NCI-H526 (cell line): ENCODE measurements at regions not wholly inside any gene's neighbourhood (a gene's known extent, or its start where the extent isn't known, plus 50 kb on each side); places are given as distances from the start of the nearest gene placed in this dataset.

ENCODE experiments used
- DNase-seq, 2 experiments: peaks; one replicate each; lab custom pipeline; 2025; lab: John Stamatoyannopoulos, UW

DNA sequence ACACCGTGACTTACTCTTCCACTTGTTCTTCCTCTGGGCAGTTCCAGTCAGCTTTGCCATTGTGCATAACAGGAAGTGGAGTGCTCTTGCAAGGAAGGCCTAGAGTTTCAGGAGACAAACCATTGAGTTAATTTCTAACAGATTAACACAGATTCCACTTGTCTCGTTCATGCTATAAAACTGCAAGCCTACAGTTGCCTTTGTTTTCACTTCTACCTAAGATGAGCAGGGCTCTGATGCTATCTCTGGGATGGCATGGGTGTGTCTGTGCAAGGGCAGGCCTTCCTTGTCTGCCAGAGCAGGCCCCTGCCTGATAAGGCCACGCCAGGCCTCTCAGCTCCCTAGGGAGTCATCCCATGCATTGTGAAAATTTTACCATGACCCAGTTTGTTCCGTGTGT is 67.7 kb upstream of the PGRMC2 start:
- peak; percentile 58 to 74 for DNase-seq

DNA sequence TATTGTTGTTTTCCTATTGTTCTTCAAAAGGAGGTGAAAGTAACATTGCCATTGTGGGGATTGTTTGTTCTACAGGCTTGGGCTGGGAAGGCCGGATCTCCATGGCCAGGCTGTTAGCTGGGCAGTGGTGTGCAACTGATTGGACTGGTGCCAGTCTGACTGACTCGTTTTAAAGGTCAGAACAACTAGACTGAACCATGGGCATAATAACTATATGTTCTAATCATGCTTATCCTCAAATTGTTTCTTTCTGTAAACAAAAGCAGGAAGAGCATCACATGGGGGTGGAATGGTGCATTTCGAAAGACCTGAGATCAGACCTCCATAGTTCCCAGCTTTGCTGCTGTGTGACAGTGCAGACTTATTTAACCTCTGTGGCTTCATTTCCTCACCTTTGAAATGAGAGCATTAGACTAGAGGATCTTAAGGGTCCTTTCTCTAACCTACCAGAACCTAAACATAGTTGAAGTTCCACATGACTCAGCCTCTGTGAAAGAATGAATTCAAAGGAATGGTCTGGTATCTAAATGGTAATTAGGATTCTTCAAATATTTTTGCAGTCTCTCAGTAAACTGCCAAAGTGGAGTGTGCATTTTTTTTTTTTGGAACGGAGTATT is 66.7 kb upstream of the PGRMC2 start:
- no peak for DNase-seq

DNA sequence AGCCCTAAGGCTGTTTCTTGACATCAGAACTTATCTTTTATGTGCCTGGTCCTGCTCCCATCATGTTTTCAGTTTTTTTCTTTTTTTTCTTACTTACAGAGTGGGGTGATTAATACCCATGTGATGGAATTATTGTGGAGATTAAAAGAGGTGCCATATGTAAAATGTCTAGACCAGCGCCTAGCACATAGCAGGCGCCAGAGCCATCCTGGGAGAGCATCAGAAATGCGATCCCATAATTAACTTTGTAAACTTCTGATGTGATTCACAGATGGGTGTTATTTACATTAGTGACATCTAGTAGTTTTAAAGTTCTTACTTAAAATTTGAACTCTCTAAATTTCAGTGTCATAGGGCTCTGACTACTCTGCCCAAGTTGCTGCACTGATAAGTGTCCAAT is 66.2 kb upstream of the PGRMC2 start:
- DNase-seq: no peak

DNA sequence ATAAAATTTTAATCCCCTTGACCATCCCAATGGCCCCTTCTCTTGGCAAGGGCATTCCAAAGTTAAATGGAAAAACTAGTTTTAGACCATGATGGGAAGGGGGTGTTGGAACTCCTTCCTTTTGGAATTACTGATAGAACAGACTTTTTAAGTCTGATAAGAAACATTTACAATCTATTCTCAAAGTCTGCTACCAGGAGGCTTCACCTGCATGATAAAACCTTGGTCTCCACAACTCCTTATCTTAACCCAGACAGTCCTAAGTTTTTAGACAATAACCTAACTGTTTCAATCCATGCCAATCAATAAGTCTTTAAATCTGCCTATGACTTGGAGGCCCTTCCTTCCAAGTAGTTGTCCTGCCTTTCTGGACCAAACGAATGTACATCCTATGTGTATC is 63.9 kb upstream of the PGRMC2 start:
- no peak for DNase-seq

DNA sequence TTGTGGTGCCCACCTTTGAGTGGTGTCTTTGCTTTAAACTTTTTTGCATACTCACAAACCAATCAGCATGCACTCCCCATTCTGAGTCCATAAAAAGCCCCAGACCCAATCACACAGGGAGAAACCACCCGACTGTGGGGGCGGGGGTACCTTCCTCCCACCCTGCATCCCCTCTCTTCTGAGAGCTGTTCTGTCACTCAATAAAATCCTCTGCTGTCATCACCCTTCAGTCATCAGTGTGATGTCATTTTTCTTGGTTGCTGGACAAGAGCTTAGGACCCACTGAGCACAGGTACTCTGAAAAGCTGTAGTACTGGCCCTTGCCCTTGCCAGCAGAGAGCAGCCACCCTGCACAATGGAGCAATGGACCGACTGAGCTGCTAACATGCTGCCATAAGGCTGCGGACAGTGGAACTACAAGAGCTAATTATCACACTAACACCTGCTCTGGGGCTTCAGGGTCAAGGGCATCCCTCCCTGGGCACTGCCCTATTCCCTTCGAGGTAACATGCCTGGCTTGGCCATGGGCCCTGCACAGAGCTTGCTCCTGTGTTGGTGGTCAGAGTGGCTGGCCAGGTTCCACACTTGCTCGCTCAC is 62.9 kb upstream of the PGRMC2 start:
- DNase-seq: no peak

DNA sequence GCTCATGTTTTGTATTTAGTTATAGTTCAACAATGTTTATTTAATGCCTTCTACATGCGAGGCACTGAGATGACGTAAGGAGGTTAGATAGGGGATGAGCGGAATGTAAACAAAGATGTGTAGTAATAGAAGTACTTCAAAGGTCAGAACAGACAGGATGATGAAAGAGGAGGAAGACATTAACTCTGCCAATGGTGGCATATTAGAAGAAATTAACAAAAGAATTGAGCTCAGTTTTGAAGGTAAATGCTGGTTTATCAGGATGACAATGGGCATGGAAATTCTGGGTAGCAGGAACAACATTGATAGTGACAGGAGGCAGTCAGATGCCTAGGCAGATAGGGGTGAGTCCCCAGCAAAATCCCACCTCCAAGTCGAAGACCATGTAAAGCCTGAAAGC is 62.3 kb upstream of the PGRMC2 start:
- no peak for DNase-seq

DNA sequence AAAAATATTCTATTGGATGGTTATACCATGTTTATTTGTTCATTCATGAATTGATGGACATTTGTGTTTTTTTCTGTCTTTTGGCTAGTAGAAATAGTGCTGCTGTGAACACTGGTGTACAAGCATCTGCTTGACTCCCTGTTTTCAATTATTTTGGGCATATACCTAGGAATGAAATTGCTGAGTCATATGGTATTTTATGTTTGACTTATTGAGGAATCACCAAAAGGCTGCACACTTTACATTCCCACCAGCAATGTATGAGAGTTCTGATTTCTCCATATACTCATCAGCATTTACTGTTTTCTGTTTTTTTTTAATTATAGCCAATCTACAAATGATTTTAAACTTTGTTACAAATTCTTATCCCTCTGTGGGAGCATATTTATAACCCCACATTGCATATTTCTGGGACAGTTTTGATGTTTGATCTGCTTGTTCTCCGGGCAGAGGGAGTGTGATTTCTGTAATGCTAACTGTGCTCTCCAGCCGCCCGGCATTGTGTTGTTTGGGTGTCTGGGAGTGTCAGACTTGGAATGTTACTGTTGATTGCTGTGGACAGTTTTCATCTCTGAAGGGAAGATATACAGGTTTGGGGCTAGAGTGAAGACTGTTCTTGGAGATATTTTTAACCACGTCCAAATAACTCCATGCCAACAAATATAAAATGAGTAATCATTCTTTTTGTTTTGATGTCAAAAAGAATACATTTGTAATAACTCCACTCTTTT is 60.5 kb upstream of the PGRMC2 start:
- no peak for DNase-seq

DNA sequence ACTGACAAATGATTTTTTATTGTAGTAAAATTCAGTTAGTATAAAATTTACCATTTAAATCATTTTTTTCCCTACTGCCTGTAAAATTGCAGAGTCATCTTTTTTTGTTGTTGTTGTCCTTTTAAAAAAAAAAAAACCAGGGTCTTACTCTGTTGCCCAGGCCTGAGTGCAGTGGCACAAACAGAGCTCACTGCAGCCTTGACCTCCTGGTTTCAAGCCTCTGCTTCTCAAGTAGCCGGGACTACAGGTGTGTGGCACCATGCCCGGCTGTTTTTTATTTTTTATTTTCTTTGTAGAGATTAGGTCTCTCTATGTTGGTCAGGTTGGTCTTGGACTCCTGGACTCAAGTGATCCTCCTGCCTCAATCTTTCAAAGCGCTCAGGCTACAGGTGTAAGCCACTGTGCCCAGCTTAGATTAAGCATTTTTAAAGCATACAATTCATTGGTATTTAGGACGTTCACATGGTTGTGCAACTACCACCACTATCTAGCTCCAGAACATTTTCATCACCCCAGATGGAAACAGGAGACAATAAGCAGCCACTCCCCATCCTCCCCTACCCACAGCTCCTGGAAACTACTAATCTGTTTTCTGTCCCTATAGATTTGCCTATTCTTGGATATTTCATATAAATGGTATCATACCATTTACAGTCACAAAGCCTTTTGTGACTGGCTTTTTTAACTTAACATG is 59.7 kb upstream of the PGRMC2 start:
- no peak for DNase-seq

DNA sequence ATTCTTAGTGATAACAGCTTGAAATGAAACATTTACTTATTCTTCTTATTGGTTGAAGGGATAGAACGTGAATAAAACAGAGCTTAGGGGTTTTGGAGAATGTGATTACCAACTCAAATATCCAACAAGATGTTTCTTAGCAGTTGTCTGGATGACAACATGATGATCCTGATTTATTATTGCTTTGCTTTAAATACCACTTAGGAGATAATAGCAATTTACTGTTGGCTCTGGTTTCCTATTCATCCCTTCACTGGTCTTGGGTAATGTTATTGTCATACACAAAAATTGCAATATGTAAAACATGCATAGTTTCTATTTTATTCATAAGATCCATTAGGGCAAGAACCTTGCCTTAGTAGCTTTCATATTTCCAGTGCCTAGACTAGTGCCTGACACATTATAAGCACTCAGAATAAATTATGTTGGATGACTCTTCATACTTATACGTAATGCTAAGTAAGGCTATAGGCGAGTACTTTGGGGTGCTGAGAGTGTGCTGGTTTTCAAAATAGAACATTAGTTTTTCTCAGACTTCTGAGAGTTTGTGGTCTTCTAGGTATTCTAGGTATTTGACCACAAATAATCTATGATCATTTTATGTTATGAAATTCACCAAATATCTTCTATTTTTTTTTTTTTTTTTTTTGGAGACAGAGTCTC is 58.6 kb upstream of the PGRMC2 start:
- DNase-seq: no peak

DNA sequence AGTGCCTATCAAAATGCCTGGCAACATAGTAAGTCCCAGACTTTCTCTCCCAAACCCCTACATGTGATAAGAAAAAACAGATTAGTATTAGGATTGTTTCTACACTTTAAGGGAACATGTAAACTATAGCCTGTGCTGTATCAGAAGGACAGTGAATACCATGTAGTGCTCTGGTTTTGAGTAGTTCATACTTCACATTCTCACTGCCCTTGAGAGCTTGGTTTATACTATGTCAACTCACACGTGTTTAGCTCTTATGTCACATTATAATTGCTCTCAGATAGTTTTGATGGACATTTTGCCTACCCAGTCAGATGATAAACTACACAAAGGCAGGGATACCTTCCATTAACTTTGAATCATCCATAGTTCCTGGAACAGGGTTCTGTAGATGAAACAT is 58.0 kb upstream of the PGRMC2 start:
- DNase-seq: no peak

DNA sequence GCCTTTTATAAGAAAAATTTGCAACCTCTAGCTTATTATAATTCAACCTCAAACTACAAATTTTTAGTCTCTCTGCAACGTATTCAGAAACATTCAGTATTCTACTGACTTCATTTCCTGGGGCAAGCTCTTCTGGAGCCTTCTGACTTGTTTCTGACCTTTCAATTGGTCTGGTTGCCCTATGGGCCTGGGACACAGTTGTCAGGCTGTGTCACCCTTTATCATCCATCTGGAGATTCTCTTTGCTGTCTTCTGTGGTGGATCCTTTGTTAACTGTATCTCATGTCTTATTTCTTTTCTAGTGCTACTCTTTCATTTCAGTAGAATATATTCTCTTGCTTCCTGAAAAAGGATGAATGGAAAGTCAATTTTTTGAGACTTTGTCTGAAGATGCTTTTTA is 55.1 kb upstream of the PGRMC2 start:
- DNase-seq: no peak

DNA sequence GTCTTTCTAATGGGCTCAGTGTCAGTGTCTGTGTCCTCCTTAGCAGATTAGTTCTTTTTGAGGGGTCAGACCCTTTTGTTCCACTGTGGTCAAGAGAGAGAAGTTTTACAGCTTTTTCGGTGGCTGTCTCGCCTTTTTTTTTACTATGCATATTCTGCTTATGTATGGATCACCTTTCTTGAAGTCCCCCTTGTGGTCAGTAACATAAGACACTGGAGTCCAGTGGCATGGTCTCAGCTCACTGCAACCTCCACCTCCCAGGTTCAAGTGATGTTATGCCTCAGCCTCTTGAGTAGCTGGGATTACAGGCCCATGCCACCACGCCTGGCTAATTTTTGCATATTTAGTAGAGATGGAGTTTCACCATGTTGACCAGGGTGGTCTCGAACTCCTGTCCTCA is 54.0 kb upstream of the PGRMC2 start:
- no peak for DNase-seq

DNA sequence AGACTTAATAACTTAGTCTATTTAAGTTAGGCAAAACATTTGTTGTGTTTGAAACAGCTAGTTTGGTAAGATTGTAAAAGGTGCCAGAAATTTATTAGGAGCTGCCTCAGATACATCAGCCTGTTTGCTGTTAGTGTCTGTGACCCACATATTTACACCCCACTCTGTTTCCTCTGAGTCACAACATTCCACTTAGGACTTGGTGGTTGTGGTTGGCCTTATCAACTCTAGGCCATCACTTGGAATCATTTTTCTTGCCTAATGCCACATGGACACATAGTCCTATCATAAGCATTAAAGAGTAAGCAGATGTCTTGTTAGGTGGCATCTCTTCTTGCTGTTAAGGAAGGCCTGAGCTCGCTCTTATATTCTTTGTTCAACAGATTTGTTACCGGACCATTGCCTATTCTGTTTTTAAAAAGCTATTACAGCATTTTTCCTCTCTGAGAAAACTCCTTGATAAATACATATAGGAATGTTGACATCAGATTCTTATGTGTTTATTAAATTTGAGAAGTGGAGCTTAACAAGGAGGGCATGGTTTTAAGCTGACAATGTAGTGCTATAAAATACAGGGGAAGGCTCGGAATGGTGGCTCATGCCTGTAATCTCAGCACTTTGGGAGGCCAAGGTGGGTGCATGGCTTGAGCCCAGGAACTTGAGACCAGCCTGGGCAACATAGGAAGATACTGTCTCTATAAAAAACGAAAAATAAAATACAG is 51.2 kb upstream of the PGRMC2 start:
- no peak for DNase-seq

DNA sequence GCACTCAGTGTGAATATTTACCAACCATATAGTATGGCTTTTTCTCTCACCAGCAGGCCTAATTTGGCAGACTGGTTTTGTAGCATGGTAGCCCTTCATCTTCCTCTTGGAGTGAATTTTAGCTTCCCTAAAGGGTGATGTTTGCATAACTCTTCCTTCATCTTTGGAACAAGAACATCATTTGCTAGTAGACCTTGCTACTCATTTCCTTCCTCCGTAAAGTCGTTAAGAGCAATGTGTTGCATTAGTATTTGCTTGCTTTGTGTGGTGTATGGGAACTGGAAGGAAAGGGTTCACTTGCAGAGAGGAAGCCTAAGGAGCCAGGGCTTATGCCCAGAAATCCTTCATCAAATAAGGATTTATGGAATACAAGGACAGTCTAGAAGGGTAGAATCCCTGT is 50.2 kb upstream of the PGRMC2 start:
- no peak for DNase-seq
